ENCODE measurements at regions not wholly inside any gene's neighbourhood (a gene's known extent, or its start where the extent isn't known, plus 50 kb on each side); places are given as distances from the start of the nearest gene placed in this dataset.

- DNase-seq: no peak
Observed at GRCh38 chr7:67773081-67773480, 776.4 kb downstream of the TYW1 start.

GRCh38 chr7:67777119-67777518 lies 780.5 kb downstream of the TYW1 start:
- DNase-seq: no peak

GRCh38 chr7:67781841-67782240 lies 785.2 kb downstream of the TYW1 start:
- no peak for DNase-seq

- DNase-seq: no peak
Observed at GRCh38 chr7:67786021-67786420, 789.4 kb downstream of the TYW1 start.

GRCh38 chr7:67788669-67789068 lies 792.0 kb downstream of the TYW1 start:
- DNase-seq: no peak

GRCh38 chr7:67791918-67792317 lies 795.3 kb downstream of the TYW1 start:
- no peak for DNase-seq

GRCh38 chr7:67794544-67794943 lies 797.9 kb downstream of the TYW1 start:
- no peak for DNase-seq

GRCh38 chr7:67803789-67804188 lies 807.2 kb downstream of the TYW1 start:
- DNase-seq: no peak

GRCh38 chr7:67805921-67806471 lies 809.4 kb downstream of the TYW1 start:
- no peak for DNase-seq

- no peak for DNase-seq
Observed at GRCh38 chr7:67807826-67808225, 811.2 kb downstream of the TYW1 start.

- no peak for DNase-seq
Observed at GRCh38 chr7:67809586-67809985, 813.0 kb downstream of the TYW1 start.

GRCh38 chr7:67813621-67814292 lies 817.1 kb downstream of the TYW1 start:
- no peak for DNase-seq

GRCh38 chr7:67817481-67817880 lies 820.8 kb downstream of the TYW1 start:
- no peak for DNase-seq

- DNase-seq: no peak
Observed at GRCh38 chr7:67821116-67821515, 824.5 kb downstream of the TYW1 start.

- DNase-seq: no peak
Observed at GRCh38 chr7:67823345-67823744, 826.7 kb downstream of the TYW1 start.

GRCh38 chr7:67825356-67825755 lies 828.7 kb downstream of the TYW1 start:
- DNase-seq: no peak

- no peak for DNase-seq
Observed at GRCh38 chr7:67841896-67842295, 845.3 kb downstream of the TYW1 start.

GRCh38 chr7:67842571-67842970 lies 845.9 kb downstream of the TYW1 start:
- no peak for DNase-seq

- no peak for DNase-seq
Observed at GRCh38 chr7:67843001-67843565, 846.5 kb downstream of the TYW1 start.

- no peak for DNase-seq
Observed at GRCh38 chr7:67843615-67844014, 847.0 kb downstream of the TYW1 start.

GRCh38 chr7:67847092-67847787 lies 850.6 kb downstream of the TYW1 start:
- DNase-seq: no peak

- DNase-seq: no peak
Observed at GRCh38 chr7:67854221-67855178, 857.9 kb downstream of the TYW1 start.

GRCh38 chr7:67855322-67855721 lies 858.7 kb downstream of the TYW1 start:
- DNase-seq: no peak
